ENCODE measurements at regions not wholly inside any gene's neighbourhood (a gene's known extent, or its start where the extent isn't known, plus 50 kb on each side); places are given as distances from the start of the nearest gene placed in this dataset.
A peak's percentile ranks its signal among the peaks of the same experiment; 100 is the strongest.
"Not testable (repeated sequence)": the region's sequence is repeated elsewhere in the genome, so short reads cannot be mapped to it uniquely, and the experiment has no call there.

DNA sequence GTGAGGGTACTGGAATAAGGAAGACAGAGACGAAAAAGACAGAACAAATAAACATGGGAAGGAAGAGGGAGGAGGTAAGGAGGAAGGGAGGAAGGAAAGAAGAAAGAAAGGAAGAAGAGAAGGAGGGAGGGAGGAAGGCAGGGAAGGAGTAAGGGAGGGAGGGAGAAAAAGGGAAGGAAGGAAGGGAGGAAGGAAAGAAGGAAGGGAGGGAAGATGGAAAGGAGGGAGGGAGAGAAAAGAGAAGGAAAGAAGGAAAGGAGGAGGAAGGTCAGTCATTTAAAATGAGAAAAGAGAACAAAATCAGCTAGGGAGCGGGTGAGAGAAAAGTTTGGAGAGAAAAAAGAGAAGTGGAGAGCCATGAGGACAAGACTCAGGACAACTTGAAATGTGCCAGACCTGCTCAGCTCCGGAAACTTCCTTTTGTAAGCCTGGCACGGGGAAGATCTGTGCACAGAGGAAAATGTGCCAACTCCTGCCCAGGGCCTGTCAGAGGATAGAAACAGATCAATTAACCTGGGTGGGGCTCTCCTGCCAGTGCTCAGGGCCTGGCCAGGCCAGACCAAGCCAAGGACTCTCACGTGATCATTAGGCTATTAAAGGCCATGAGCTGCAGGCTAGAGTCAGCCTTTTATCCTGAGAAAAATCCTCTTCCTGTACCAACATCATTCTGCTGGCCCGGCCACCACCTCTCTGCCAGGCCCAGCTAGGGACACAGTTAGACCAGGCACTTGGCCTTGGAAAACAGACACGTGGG, 50.1 kb upstream of the BCL6 start:
- DNase-seq: peak in 2 of 4 experiments; percentile 10 to 13

GRCh38 chr3:187798126-187798525, 52.9 kb upstream of the BCL6 start:
- DNase-seq: peak in 3 of 4 experiments; percentile 16 to 44 (median 33)

DNA sequence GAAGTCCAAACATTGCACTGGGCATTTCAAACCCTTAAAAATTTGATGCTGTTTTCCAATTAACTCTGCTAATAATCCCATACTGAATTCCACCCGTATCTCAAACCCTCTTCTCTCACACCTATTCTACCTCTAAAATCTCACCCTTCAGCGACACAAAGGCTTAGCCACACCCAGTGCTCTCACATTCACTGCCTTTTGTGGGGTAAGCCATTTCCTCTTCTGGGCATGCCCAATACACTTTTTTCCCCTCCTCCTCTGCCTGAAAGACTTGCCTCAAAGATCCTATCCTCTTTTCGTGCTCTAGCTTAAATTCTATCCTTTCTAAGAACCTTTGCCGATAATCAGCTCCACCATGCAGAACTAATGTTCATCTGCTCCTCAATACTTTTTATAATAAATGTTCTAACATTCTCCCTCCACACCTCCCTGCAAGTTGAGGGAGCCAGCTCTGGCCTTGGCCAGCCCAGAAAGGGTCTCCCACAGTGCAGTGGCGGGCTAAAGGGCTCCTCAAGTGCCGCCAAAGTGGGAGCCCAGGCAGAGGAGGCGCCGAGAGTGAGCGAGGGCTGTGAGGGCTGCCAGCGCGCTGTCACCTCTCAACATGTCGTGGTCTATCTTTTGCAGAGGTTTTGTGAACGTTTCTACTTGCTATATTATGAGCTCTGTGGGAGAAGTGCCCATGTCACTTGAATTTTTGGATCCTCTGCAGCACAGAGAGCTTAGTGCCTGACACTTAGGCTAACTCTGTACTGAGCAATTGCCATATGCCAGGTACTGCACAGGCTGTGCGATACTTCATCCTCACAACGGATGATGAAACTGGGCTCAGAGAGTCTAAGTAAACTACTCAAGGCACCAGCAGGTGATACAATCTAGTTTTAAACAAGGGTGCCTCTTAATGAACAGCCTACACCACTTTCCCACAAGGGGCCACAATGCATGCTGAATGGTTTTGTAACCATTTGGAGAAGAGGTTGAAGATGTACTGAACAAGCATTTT, 53.6 kb upstream of the BCL6 start:
- DNase-seq: no peak

DNA sequence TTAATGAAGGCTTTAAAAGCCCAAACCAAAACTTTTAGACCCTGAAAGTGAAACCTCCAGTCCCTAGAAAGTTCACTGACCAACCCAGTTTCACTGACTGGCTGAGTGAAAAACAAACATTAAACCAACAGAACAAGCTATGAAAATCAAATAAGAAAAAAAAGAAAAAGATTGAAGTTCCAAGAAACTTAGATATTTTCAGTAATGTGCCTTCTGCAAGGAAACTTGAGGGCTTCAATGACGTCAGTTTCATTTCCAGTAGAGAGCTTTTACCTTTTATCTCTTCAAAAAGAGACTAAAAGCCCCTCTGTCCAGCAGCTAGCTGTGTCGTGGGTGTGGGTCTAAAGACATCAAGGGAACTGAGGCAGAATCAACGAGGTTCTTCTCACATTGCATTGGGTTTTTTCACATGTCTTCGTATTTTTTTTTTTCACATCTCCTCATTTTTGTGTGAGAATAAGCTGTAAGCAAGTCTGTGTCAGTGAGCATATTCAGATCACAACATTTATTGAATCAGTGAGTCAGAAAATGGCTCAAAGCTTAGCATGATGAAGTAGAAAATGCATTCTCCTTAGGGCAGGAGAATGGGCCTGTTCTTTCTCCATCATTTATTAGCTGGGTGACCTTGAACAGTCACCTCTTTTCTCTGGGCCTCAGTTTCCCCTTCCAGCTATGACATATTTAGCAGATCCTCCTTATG, 54.8 kb upstream of the BCL6 start:
- no peak for DNase-seq

GRCh38 chr3:187801152-187801551, 55.9 kb upstream of the BCL6 start:
- DNase-seq: no peak

DNA sequence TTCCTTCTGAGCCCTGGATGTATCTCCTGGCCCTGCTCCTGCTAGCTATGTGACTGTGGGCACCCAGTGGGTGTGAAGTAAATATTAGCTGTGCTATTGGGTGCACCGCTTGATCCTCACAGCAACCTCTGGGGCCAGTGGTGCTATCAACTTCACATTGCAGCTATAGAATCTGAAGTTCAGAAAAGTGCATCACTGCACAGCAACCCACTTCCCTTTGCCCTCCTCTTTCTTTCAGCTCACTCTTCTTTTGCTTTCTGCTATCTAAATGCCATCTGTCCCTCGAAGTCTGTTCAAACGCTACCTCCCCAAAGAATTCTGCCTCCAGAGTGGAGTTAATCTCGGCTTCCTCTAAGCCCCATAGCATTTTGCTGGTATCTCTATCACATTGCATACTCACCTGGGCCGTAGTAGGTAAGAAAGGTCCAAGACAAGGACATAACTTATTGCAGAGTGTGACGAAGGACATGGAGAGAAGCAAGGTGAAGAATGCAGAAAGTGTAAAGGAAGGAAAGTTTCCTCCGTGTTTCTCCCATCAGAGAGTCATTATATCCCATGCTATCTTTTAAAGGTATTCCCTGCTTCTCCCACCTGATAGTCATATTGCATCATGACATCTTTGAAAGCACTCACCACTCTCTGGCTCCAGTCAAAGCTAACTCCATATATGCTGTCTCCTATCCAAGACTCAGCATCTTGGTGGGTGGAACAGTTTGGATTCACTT, 57.1 kb upstream of the BCL6 start:
- DNase-seq: no peak

GRCh38 chr3:187802928-187803259, 57.6 kb upstream of the BCL6 start:
- DNase-seq: no peak

DNA sequence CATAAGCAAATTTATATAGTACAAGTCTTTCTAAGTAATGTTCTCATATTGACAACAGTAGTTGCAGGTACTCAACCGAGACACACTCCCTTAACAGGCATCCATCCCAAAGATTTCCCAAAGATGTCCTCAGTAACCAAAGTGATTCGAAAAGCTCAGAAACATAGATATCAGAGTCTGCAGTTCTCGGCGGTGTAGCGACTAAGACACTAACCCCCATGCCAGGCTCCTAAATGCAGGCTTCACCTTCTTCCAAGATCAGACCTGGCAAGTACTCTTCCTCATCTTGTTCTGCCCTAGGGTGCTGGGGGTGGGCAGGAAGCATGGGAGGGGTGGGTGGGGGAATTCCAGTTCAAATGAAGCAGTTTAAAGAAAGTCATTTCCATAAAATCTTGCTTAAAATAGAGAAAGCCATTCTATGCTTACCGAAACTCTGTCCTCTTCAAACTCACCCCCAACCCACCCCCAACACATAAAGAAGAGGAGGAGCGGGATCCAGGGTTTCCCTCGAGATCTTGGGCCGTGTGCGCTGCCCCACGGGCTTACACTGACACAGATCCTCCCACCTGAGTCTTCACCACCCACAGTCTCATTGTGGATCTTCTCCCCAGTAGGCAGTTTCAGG, 59.0 kb upstream of the BCL6 start:
- no peak for DNase-seq

DNA sequence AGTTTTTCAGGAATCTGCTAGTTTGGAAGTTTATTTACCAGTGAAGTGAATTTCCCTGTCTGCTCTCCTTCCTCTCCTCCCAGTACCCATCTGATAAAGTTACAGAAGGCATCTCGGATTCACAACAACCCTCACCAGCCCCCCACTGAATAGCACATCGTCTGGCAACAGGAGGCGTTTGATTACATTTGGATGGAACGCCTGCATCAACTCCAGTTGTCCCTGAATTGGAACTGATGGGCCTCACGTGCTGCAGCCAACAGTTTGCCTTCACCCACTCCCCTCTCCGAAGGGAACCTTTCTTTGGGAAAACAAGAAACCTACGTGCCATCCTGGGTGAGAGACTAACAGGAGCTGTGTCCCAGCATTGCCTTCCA, 59.5 kb upstream of the BCL6 start:
- DNase-seq: no peak

DNA sequence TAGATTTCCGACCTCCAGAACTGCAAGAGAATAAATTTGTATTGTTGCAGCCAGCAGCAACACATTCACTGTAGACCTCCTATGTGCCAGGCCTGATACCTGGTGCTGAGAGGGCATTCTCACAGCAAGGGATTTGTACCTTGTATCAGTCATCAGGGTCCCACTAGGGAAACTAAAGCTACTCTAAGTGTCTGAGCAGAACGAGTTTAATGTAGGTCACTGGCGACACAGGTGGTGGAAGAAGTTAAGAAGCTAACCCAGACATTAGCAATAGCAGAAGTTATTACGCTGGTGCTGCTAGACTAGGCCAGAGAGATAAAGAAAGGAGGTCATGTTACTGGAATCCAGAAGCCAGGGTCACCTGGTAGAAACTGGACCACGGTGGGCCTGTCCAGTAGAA, 60.5 kb upstream of the BCL6 start:
- no peak for DNase-seq

DNA sequence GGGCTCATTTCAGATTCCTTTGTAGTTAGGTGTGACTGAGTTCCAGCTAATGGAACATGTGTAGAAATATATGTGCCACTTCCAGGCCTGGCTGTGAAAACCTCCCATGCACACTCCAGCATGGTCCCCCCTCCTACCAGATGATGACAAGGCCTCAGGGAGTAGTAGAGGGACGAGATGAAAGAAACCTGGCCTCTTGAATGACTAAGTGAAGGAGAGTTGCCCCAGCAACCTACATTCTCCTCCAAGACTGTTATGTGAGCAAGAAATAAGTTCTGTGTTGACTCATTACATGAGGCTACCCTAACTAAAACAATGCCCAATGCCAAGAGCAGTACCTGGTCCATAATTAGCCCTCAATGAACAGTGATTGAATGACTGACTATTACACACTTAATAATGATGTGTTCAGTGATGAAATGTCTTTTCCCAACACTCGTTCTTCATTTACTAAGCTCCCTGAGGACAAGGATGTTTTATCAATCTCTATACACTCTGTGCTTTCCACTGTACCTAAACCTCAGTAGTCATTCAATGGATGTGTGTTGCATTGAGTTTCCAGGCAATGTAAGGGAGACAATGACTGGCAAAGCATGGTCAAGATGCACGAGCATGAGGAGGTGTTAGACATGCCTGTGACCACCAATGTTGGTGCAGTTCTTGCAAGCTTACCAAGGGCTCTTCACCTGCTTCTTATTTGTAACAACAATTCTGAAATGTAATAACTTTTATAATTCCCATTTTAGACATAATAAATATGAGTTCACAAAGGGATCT, 62.0 kb upstream of the BCL6 start:
- DNase-seq: no peak

GRCh38 chr3:187808527-187808895, 63.2 kb upstream of the BCL6 start:
- DNase-seq: no peak

- DNase-seq: no peak
Measured at GRCh38 chr3:187809612-187809991, 64.3 kb upstream of the BCL6 start.

- DNase-seq: no peak
Measured at GRCh38 chr3:187810021-187810446, 64.8 kb upstream of the BCL6 start.

DNA sequence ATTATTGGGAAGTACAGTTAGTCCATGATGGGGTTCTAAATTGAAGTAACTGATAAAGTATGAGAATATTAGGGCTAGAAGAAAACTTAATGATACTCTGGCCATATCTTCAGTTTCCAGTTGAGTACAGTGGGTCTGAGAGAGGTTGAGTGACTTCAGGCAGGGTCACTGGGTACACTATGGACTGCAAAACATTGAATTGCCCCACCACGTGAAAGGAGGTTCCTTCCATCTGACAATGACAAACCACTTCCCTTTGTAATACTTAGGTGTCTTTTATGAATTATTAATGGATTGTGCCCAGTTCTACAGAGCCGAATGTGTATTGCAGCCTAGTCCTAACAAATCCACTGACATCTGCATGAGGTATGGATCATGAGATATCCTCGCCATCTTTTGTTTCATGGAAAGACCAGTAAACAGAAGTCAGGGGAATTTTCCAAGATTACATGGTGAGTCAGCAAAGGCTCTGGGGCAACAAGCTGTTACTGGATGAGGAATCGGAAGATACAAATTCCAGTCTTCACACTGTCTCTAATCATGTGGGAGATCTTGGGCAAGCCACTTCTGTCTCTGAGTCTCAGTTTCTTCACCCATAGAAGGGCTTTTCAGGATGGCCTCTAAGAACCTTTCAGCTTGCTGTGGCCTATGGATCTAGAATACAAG, 66.5 kb upstream of the BCL6 start:
- peak; percentile 65 to 87 (median 78) for DNase-seq

DNA sequence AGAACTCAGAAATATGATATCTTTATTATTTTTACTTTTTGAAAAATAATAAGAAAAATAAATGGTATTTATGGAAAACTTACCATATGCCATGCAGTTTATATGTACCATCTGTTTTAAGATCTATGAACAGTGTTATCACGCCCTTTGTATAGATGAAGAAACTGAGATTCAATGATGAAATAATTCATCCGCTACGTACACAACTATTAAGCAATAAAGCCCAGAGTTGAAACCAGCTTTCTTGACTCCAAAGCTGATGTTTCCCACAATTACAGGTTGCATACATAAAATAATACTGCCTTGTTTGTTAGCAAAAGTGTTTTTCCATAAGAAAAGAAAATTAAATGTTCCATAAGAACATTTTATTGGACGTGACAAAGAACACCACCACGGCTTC, 67.2 kb upstream of the BCL6 start:
- DNase-seq: peak in 2 of 4 experiments; percentile 30 to 45

DNA sequence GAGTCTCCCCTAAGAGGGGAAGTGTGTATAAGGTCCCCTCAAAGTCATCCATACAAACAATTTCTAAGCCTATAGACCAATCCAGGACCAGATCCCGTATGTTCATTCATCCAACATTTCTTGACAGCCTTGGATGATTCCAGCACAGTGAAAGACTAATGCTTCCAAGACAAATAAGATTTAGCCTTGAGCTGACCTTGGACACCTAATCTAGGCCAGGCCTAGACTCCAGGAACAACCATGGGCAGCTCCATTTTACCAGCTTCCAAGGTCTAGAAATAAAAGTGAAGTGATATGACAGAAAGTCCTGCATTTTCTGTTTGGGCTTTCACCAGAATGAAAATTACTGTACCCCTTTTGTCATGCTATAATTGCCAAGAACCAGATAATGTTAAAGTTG, 67.9 kb upstream of the BCL6 start:
- no peak for DNase-seq

- DNase-seq: not testable (repeated sequence)
Measured at GRCh38 chr3:187817766-187818165, 72.5 kb upstream of the BCL6 start.

GRCh38 chr3:187821616-187822317, 76.5 kb upstream of the BCL6 start:
- DNase-seq: no peak

DNA sequence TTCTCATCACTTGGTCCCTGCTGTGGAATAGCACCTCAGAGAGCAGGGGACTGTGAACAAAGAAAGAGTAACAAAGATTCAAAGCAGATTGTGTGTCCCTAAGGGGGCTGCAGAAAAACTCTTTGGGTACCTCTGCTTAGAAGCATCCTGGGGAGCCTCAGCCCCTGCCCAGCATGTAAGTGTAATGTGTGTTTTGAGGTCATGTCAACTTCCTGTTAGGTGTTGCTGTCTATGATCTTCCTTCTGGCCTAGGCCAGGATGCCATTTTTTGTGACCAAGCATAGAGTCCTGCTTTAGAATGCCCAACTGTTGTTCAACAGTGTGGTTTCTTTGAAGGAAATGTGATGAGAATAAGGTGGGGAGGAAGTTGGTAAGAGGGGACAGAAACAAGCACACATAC, 77.1 kb upstream of the BCL6 start:
- DNase-seq: no peak

Data from suppressor macrophage (primary cell).